Stimulated activated CD4-positive, alpha-beta T cell treated with anti-CD3 and anti-CD28 coated beads, Interleukin-12 subunit alpha, Interleukin-12 subunit beta, amount 100 ng/mL, for 4 hours (primary cell): ENCODE measurements at regions not wholly inside any gene's neighbourhood (a gene's known extent, or its start where the extent isn't known, plus 50 kb on each side); places are given as distances from the start of the nearest gene placed in this dataset.

ENCODE experiments used
- DNase-seq: peaks from one replicate; pipeline ENCODE4 v3.0.0-alpha.2; 2020

- no peak for DNase-seq
Measured at GRCh38 chr15:53397041-53397616, 362.3 kb downstream of the WDR72 start.

GRCh38 chr15:53395871-53396270, 363.6 kb downstream of the WDR72 start:
- no peak for DNase-seq

GRCh38 chr15:53390549-53390948, 368.9 kb downstream of the WDR72 start:
- DNase-seq: no peak

- no peak for DNase-seq
Measured at GRCh38 chr15:53389271-53390037, 370.0 kb downstream of the WDR72 start.

GRCh38 chr15:53384417-53384816, 375.0 kb downstream of the WDR72 start:
- no peak for DNase-seq

- no peak for DNase-seq
Measured at GRCh38 chr15:53378096-53378800, 381.2 kb downstream of the WDR72 start.

GRCh38 chr15:53367740-53368139, 391.7 kb downstream of the WDR72 start:
- DNase-seq: no peak

GRCh38 chr15:53360881-53361280, 398.6 kb downstream of the WDR72 start:
- no peak for DNase-seq

- no peak for DNase-seq
Measured at GRCh38 chr15:53359038-53359437, 400.4 kb downstream of the WDR72 start.

GRCh38 chr15:53354874-53355273, 404.6 kb downstream of the WDR72 start:
- no peak for DNase-seq

- DNase-seq: no peak
Measured at GRCh38 chr15:53351373-53351772, 408.1 kb downstream of the WDR72 start.

- DNase-seq: no peak
Measured at GRCh38 chr15:53346583-53346982, 412.9 kb downstream of the WDR72 start.

- DNase-seq: no peak
Measured at GRCh38 chr15:53331328-53332190, 427.9 kb downstream of the WDR72 start.

GRCh38 chr15:53328341-53328740, 431.1 kb downstream of the WDR72 start:
- no peak for DNase-seq

GRCh38 chr15:53324061-53324460, 435.4 kb downstream of the WDR72 start:
- DNase-seq: no peak

- no peak for DNase-seq
Measured at GRCh38 chr15:53323191-53323590, 436.3 kb downstream of the WDR72 start.

- DNase-seq: no peak
Measured at GRCh38 chr15:53320816-53321215, 438.6 kb downstream of the WDR72 start.

GRCh38 chr15:53312707-53313106, 446.8 kb downstream of the WDR72 start:
- DNase-seq: no peak

- no peak for DNase-seq
Measured at GRCh38 chr15:53310709-53311108, 448.8 kb downstream of the WDR72 start.

- DNase-seq: no peak
Measured at GRCh38 chr15:53307952-53308624, 451.4 kb downstream of the WDR72 start.

- no peak for DNase-seq
Measured at GRCh38 chr15:53305554-53305953, 453.9 kb downstream of the WDR72 start.

GRCh38 chr15:53305101-53305500, 454.4 kb downstream of the WDR72 start:
- DNase-seq: no peak

GRCh38 chr15:53297828-53298227, 461.6 kb downstream of the WDR72 start:
- DNase-seq: no peak
